ENCODE measurements at regions not wholly inside any gene's neighbourhood (a gene's known extent, or its start where the extent isn't known, plus 50 kb on each side); places are given as distances from the start of the nearest gene placed in this dataset.

DNA sequence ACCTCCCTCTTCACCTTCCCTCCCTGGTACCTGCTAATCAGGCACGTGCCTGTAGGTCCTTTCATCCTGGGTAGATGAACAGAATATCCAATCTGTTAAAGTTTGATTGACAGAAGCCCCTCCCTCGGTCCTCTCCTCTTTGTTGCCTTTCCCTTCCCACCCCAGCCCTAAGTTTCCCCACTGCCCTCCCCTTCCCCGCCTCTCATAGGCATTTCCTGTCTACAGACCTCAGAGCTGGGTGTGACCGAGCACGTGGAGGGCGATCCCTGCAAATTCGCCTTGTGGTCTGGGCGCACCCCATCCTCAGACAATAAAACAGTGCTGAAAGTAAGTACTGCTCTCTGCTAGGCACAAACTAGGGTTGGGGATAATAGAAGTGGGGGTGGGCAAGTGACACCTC is 239.2 kb upstream of the UMPS start:
- no peak for DNase-seq (ENCODE audit: low read depth, low spot score)
- no peaks in the 10 kb centered on the region for H3K9me1 ChIP-seq (replicated peaks; ENCODE audit: control insufficient read depth, extremely low read depth, insufficient read depth, low read length)
- no peaks in the 10 kb centered on the region for H3K9me3 ChIP-seq (replicated peaks; ENCODE audit: control insufficient read depth, insufficient read depth, low read length)
- H3K79me2 ChIP-seq (ENCODE audit: control insufficient read depth, insufficient read depth, low read length) = no peaks in the 10 kb centered on the region
- no peak overlapping the region for H3K27ac ChIP-seq (ENCODE audit: insufficient read depth, low read depth, low read length)
- H3K4me3 ChIP-seq (replicated peaks in 1 of 3; ENCODE audit: insufficient read depth in 1 of 3, low read depth in 1 of 3, low read length in 3 of 3) = no peak overlapping the region
- CTCF ChIA-PET = interaction anchor here (1.1 to 1.3 kb wide), 2 partner anchors 60 to 68 kb away, joined by 5 to 8 read pairs; no protein-coding TSS in a partner anchor
- POLR2A ChIA-PET = no interaction called here
- H3K27me3 ChIP-seq (ENCODE audit: control insufficient read depth in 2 of 2, insufficient read depth in 2 of 2, low read length in 2 of 2) = no peaks in the 10 kb centered on the region
- no TSS peak for BruUV-seq (replicated peaks)
- no peaks in the 10 kb centered on the region for H4K20me1 ChIP-seq (replicated peaks; ENCODE audit: control insufficient read depth, extremely low read depth, insufficient read depth, low read length)
- H3K36me3 ChIP-seq (ENCODE audit: control insufficient read depth in 2 of 2, extremely low read depth in 1 of 2, insufficient read depth in 2 of 2, low read length in 2 of 2) = no peaks in the 10 kb centered on the region
- H2AFZ ChIP-seq (ENCODE audit: low read depth, low read length) = no peak overlapping the region
- dilution Hi-C loops (cut with MboI; ENCODE audit: extremely low pct_ligation_motif_present, low sequenced_read_pairs) = no loop called here
- intact Hi-C loops (cut with micrococcal nuclease) = no loop called here
- FAIRE-seq = no peak
- no peaks in the 10 kb centered on the region for H3K4me1 ChIP-seq (ENCODE audit: control insufficient read depth, extremely low read depth, insufficient read depth, low read length)
- no peak overlapping the region for H3K9ac ChIP-seq (replicated peaks; ENCODE audit: extremely low read depth, insufficient read depth, low read length)
- no peak overlapping the region for H3K4me2 ChIP-seq (ENCODE audit: insufficient read depth, low read length)
- TF ChIP-seq FOS (IDR thresholded peaks at IDR 0.05; ENCODE audit: borderline replicate concordance, insufficient read depth, low read length) (no peak), MYC (IDR thresholded peaks at IDR 0.05; ENCODE audit: low read depth, low read length) (no peak), GATA2 (IDR thresholded peaks at IDR 0.05; ENCODE audit: insufficient read depth, insufficient read length, low read depth, low read length) (no peak)
- TF ChIP-seq, protein P1, sequence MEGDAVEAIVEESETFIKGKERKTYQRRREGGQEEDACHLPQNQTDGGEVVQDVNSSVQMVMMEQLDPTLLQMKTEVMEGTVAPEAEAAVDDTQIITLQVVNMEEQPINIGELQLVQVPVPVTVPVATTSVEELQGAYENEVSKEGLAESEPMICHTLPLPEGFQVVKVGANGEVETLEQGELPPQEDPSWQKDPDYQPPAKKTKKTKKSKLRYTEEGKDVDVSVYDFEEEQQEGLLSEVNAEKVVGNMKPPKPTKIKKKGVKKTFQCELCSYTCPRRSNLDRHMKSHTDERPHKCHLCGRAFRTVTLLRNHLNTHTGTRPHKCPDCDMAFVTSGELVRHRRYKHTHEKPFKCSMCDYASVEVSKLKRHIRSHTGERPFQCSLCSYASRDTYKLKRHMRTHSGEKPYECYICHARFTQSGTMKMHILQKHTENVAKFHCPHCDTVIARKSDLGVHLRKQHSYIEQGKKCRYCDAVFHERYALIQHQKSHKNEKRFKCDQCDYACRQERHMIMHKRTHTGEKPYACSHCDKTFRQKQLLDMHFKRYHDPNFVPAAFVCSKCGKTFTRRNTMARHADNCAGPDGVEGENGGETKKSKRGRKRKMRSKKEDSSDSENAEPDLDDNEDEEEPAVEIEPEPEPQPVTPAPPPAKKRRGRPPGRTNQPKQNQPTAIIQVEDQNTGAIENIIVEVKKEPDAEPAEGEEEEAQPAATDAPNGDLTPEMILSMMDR (IDR thresholded peaks at IDR 0.05; ENCODE audit: extremely low read depth in 1 of 2, insufficient read depth in 1 of 2, low read depth in 1 of 2, low read length in 2 of 2) = no peak
- TF ChIP-seq, protein P2, sequence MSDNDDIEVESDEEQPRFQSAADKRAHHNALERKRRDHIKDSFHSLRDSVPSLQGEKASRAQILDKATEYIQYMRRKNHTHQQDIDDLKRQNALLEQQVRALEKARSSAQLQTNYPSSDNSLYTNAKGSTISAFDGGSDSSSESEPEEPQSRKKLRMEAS (IDR thresholded peaks at IDR 0.05; ENCODE audit: insufficient read depth, insufficient read length) = no peak

DNA sequence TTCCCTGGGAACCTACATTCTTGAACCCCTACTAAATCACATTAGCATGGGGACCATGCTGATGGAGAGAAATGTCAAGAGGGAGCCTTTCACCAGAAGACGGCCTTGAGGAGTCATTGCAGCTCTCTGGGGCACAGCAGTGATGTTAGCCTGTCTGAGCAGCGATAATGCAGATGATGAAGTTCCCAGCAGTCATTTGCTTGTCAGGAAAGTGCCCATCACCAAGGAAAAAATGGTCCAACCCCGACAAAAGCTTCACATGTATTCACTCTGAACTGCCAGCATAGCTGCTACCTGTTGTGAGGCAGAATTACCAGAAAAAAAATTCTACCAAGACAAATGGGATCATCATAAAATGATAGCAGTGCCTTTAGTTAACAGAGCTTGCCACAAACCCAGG is 238.4 kb upstream of the UMPS start:
- H3K4me3 ChIP-seq (replicated peaks in 1 of 3; ENCODE audit: insufficient read depth in 1 of 3, low read depth in 1 of 3, low read length in 3 of 3) = no peak overlapping the region
- DNase-seq (ENCODE audit: low read depth, low spot score) (no peak), FAIRE-seq (no peak)
- no peaks in the 10 kb centered on the region for H4K20me1 ChIP-seq (replicated peaks; ENCODE audit: control insufficient read depth, extremely low read depth, insufficient read depth, low read length)
- no peak overlapping the region for H3K27ac ChIP-seq (ENCODE audit: insufficient read depth, low read depth, low read length)
- no peaks in the 10 kb centered on the region for H3K4me1 ChIP-seq (ENCODE audit: control insufficient read depth, extremely low read depth, insufficient read depth, low read length)
- no peak overlapping the region for H3K9ac ChIP-seq (replicated peaks; ENCODE audit: extremely low read depth, insufficient read depth, low read length)
- no peak overlapping the region for H3K4me2 ChIP-seq (ENCODE audit: insufficient read depth, low read length)
- CTCF ChIA-PET = interaction anchor here (0.7 to 1.3 kb wide), 3 partner anchors 22 to 67 kb away, joined by 3 to 8 read pairs (median 5); no protein-coding TSS in a partner anchor
- POLR2A ChIA-PET = no interaction called here
- H3K79me2 ChIP-seq (ENCODE audit: control insufficient read depth, insufficient read depth, low read length) = no peaks in the 10 kb centered on the region
- no TSS peak for BruUV-seq (replicated peaks)
- dilution Hi-C loops (cut with MboI; ENCODE audit: extremely low pct_ligation_motif_present, low sequenced_read_pairs) = no loop called here
- H3K36me3 ChIP-seq (ENCODE audit: control insufficient read depth in 2 of 2, extremely low read depth in 1 of 2, insufficient read depth in 2 of 2, low read length in 2 of 2) = no peaks in the 10 kb centered on the region
- H2AFZ ChIP-seq (ENCODE audit: low read depth, low read length) = no peak overlapping the region
- no peaks in the 10 kb centered on the region for H3K27me3 ChIP-seq (ENCODE audit: control insufficient read depth in 2 of 2, insufficient read depth in 2 of 2, low read length in 2 of 2)
- intact Hi-C loops (cut with micrococcal nuclease) = loop anchor here (1.0 kb wide), 2 partner anchors 58 to 67 kb away; no protein-coding TSS in a partner anchor
- TF ChIP-seq EZH2 (IDR thresholded peaks at IDR 0.05; ENCODE audit: borderline replicate concordance, low read depth, low read length, severe bottlenecking) = no peak
- TF ChIP-seq MYC (IDR thresholded peaks at IDR 0.05; ENCODE audit: low read depth, low read length) = no peak
- TF ChIP-seq, protein P1 (IDR thresholded peaks at IDR 0.05; ENCODE audit: extremely low read depth in 1 of 2, insufficient read depth in 1 of 2, low read depth in 1 of 2, low read length in 2 of 2) = no peak
- no peak for TF ChIP-seq GATA2 (IDR thresholded peaks at IDR 0.05; ENCODE audit: insufficient read depth, insufficient read length, low read depth, low read length)
- TF ChIP-seq POLR2A (IDR thresholded peaks at IDR 0.05; ENCODE audit: low read depth, low read length) = no peak
- no peak for TF ChIP-seq FOS (IDR thresholded peaks at IDR 0.05; ENCODE audit: borderline replicate concordance, insufficient read depth, low read length)
- H3K9me1 ChIP-seq (replicated peaks; ENCODE audit: control insufficient read depth, extremely low read depth, insufficient read depth, low read length) = no peaks in the 10 kb centered on the region
- no peaks in the 10 kb centered on the region for H3K9me3 ChIP-seq (replicated peaks; ENCODE audit: control insufficient read depth, insufficient read depth, low read length)
